H9 (cell line): ENCODE measurements at regions not wholly inside any gene's neighbourhood (a gene's known extent, or its start where the extent isn't known, plus 50 kb on each side); places are given as distances from the start of the nearest gene placed in this dataset.

Experiments used
- DNase-seq: peaks from one replicate; pipeline ENCODE4 v3.0.0-alpha.2; 2017
- H2AFZ ChIP-seq: one replicate; pipeline ENCODE4 v1.6.1; 2013; ENCODE audit warnings: mild to moderate bottlenecking, low read length, control low read depth, moderate library complexity
- H2AK5ac ChIP-seq: 2 replicates; pipeline ENCODE4 v1.6.1; 2013; ENCODE audit warnings: low read length, control low read depth, mixed read lengths; ENCODE audit not compliant: insufficient read length
- H2BK120ac ChIP-seq: one replicate; pipeline ENCODE4 v1.6.1; 2013; ENCODE audit warnings: low read depth, mild to moderate bottlenecking, low read length, control low read depth, inconsistent platforms; ENCODE audit not compliant: poor library complexity, severe bottlenecking
- H2BK12ac ChIP-seq: 2 replicates; pipeline ENCODE4 v1.6.1; 2013; ENCODE audit warnings: low read length, control low read depth, mixed read lengths, low read depth; ENCODE audit not compliant: insufficient read length
- H2BK15ac ChIP-seq: 2 replicates; pipeline ENCODE4 v1.6.1; 2013; ENCODE audit warnings: low read depth, low read length, control low read depth
- H2BK20ac ChIP-seq: one replicate; pipeline ENCODE4 v1.6.1; 2013; ENCODE audit warnings: low read depth, mild to moderate bottlenecking, low read length, control low read depth, inconsistent platforms; ENCODE audit not compliant: poor library complexity, severe bottlenecking
- H2BK5ac ChIP-seq: 2 replicates; pipeline ENCODE4 v1.6.1; 2013; ENCODE audit warnings: low read length, control low read depth, mixed read lengths; ENCODE audit not compliant: insufficient read length
- H3K14ac ChIP-seq: 2 replicates; pipeline ENCODE4 v1.6.1; 2013; ENCODE audit warnings: low read length, control low read depth; ENCODE audit not compliant: insufficient read depth
- H3K18ac ChIP-seq: 2 replicates; pipeline ENCODE4 v1.6.1; 2013; ENCODE audit warnings: low read depth, mild to moderate bottlenecking, mixed read lengths, low read length, control low read depth; ENCODE audit not compliant: insufficient read length
- H3K23ac ChIP-seq: 2 replicates; pipeline ENCODE4 v1.6.1; 2013; ENCODE audit warnings: low read length, control low read depth, mixed read lengths, low read depth; ENCODE audit not compliant: insufficient read length
- H3K23me2 ChIP-seq: 2 replicates; pipeline ENCODE4 v1.6.1; 2013; ENCODE audit warnings: low read depth, mild to moderate bottlenecking, mixed read lengths, low read length, control low read depth; ENCODE audit not compliant: insufficient read length, poor library complexity, severe bottlenecking
- H3K27ac ChIP-seq: 2 replicates; pipeline ENCODE4 v1.5.1; 2013; ENCODE audit warnings: low read length, control low read depth, mixed read lengths, low read depth; ENCODE audit not compliant: insufficient read length
- H3K27me3 ChIP-seq: 2 replicates; pipeline ENCODE4 v1.6.1; 2013; ENCODE audit warnings: low read length, control low read depth, inconsistent platforms; ENCODE audit not compliant: insufficient read depth
- H3K4ac ChIP-seq: 2 replicates; pipeline ENCODE4 v1.6.1; 2013; ENCODE audit warnings: low read depth, mild to moderate bottlenecking, control low read depth, inconsistent platforms, low read length, moderate library complexity
- H3K4me1 ChIP-seq: 2 replicates; pipeline ENCODE4 v1.6.1; 2013; ENCODE audit warnings: low read length, control low read depth, inconsistent platforms; ENCODE audit not compliant: insufficient read depth
- H3K4me2 ChIP-seq: 2 replicates; pipeline ENCODE4 v1.6.1; 2013; ENCODE audit warnings: low read length, control low read depth, mixed read lengths; ENCODE audit not compliant: insufficient read length, insufficient read depth
- H3K56ac ChIP-seq: 2 replicates; pipeline ENCODE4 v1.6.1; 2013; ENCODE audit warnings: low read depth, mild to moderate bottlenecking, mixed read lengths, low read length, control low read depth; ENCODE audit not compliant: insufficient read length
- H3K79me1 ChIP-seq: 2 replicates; pipeline ENCODE4 v1.6.1; 2013; ENCODE audit warnings: low read depth, mild to moderate bottlenecking, moderate library complexity, low read length, control low read depth, inconsistent platforms; ENCODE audit not compliant: insufficient read depth, poor library complexity, severe bottlenecking
- H3K79me2 ChIP-seq: 2 replicates; pipeline ENCODE4 v1.6.1; 2013; ENCODE audit warnings: low read length, control low read depth, inconsistent platforms; ENCODE audit not compliant: insufficient read depth
- H3K9ac ChIP-seq: 2 replicates; pipeline ENCODE4 v1.6.1; 2013; ENCODE audit warnings: low read length, control low read depth, mixed read lengths; ENCODE audit not compliant: insufficient read length; ENCODE audit errors: extremely low read depth
- H3K9me3 ChIP-seq: one replicate; pipeline ENCODE4 v1.6.1; 2013; ENCODE audit warnings: low read depth, low read length, inconsistent platforms; ENCODE audit not compliant: control insufficient read depth
- H3T11ph ChIP-seq: one replicate; pipeline ENCODE4 v1.6.1; 2013; ENCODE audit warnings: mild to moderate bottlenecking, low read length, control low read depth, inconsistent platforms
- H4K20me1 ChIP-seq: one replicate; pipeline ENCODE4 v1.6.1; 2013; ENCODE audit not compliant: control insufficient read depth, insufficient read length, insufficient read depth
- H4K5ac ChIP-seq: 2 replicates; pipeline ENCODE4 v1.6.1; 2013; ENCODE audit warnings: low read depth, mild to moderate bottlenecking, mixed read lengths, low read length, control low read depth; ENCODE audit not compliant: insufficient read length
- H4K8ac ChIP-seq: replicated peaks from 2 replicates; pipeline ENCODE4 v1.6.1; 2013; ENCODE audit warnings: low read length, control low read depth, mixed read lengths, low read depth; ENCODE audit not compliant: insufficient read length
- H4K91ac ChIP-seq: 2 replicates; pipeline ENCODE4 v1.6.1; 2013; ENCODE audit warnings: low read depth, mild to moderate bottlenecking, moderate library complexity, mixed read lengths, low read length, control low read depth; ENCODE audit not compliant: insufficient read length
- H3K27ac Mint-ChIP-seq, 3 experiments: 2 replicates in 2 of 3; 3 replicates in 1 of 3; pipeline ENCODE4 v1.8.0; 2020 to 2021; ENCODE audit warnings: mixed read lengths in 3 of 3, mild to moderate bottlenecking in 1 of 3, moderate library complexity in 1 of 3
- H3K27me3 Mint-ChIP-seq: 2 replicates; pipeline ENCODE4 v1.8.0; 2021; ENCODE audit warnings: low read depth, mild to moderate bottlenecking, moderate library complexity, mixed read lengths
- H3K36me3 Mint-ChIP-seq, 3 experiments: 2 replicates in 2 of 3; 3 replicates in 1 of 3; pipeline ENCODE4 v1.8.0; 2020 to 2021; ENCODE audit warnings: low read depth in 3 of 3, mixed read lengths in 3 of 3; ENCODE audit not compliant: insufficient read depth in 1 of 3
- H3K4me1 Mint-ChIP-seq, 2 experiments: 2 replicates each; pipeline ENCODE4 v1.8.0; 2020; ENCODE audit warnings: mixed read lengths in 2 of 2
- H3K4me3 Mint-ChIP-seq, 2 experiments: 2 replicates in 1 of 2; 3 replicates in 1 of 2; pipeline ENCODE4 v1.8.0; 2020 to 2021; ENCODE audit warnings: mild to moderate bottlenecking in 2 of 2, mixed read lengths in 2 of 2, moderate library complexity in 1 of 2
- H3K9me3 Mint-ChIP-seq, 2 experiments: 2 replicates in 1 of 2; 3 replicates in 1 of 2; pipeline ENCODE4 v1.8.0; 2020; ENCODE audit warnings: mild to moderate bottlenecking in 2 of 2, mixed read lengths in 2 of 2, moderate library complexity in 1 of 2
- WGBS: extraction: QIAGEN DNeasy Blood & Tissue Kit; methylation state at CpG from one replicate; pipeline ENCODE4 v1.1.7; 2013; ENCODE audit warnings: missing lambda C conversion rate, low lambda C conversion rate, mixed read lengths; ENCODE audit not compliant: insufficient read length; ENCODE audit errors: extremely low coverage; 5-methylcytosine and 5-hydroxymethylcytosine counted together
- TF ChIP-seq, protein P1 (sequence below): fragments of 200-600 bp; sonication (generic); conservative IDR thresholded peaks from 3 replicates; pipeline ENCODE4 v1.8.0; 2021; ENCODE audit warnings: antibody characterized with exemption, mild to moderate bottlenecking

DNA sequence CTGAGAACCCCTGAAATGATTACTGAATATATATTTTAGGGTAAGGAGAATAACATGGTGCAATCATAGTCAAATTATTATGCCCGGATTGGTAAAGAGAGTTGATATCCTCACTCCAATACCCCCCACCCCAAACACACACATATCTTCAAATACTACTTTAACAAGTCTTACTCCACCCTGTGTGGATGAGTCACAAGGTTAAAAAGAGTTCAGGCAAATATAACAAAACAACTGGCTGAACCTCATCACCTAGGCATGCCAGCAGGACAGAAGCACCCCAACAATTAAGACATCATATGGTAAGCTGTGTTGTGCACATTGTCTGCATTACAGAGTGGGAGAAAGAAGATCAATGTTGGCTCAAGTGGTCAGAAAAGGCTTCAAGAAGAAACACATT lies 857.4 kb downstream of the TDRD15 start:
- Mint-ChIP-seq H3K36me3 (peaks cover 3 to 31% (median 17%) of the 10 kb centered on the region in 3 experiments; a peak in 6 of 7 replicates), H3K9me3 (peaks cover 25 to 37% of the 10 kb centered on the region in 2 experiments), H3K4me3 (no peak overlapping the region), H3K27me3 (no peaks in the 10 kb centered on the region), H3K27ac (no peak overlapping the region), H3K4me1 (no peaks in the 10 kb centered on the region)
- H3K23me2 ChIP-seq = no peaks in the 10 kb centered on the region
- no peak for DNase-seq
- H4K91ac ChIP-seq = no peak overlapping the region
- no peak overlapping the region for H3K18ac ChIP-seq
- no peak overlapping the region for H3K4ac ChIP-seq
- H3K79me2 ChIP-seq = no peaks in the 10 kb centered on the region
- H3K9me3 ChIP-seq = no peaks in the 10 kb centered on the region
- TF ChIP-seq, protein P1, sequence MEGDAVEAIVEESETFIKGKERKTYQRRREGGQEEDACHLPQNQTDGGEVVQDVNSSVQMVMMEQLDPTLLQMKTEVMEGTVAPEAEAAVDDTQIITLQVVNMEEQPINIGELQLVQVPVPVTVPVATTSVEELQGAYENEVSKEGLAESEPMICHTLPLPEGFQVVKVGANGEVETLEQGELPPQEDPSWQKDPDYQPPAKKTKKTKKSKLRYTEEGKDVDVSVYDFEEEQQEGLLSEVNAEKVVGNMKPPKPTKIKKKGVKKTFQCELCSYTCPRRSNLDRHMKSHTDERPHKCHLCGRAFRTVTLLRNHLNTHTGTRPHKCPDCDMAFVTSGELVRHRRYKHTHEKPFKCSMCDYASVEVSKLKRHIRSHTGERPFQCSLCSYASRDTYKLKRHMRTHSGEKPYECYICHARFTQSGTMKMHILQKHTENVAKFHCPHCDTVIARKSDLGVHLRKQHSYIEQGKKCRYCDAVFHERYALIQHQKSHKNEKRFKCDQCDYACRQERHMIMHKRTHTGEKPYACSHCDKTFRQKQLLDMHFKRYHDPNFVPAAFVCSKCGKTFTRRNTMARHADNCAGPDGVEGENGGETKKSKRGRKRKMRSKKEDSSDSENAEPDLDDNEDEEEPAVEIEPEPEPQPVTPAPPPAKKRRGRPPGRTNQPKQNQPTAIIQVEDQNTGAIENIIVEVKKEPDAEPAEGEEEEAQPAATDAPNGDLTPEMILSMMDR = no peak
- WGBS = no CpG with 5 or more reads among the region's 1 CpG
- no peak overlapping the region for H3K27ac ChIP-seq
- H4K20me1 ChIP-seq = no peaks in the 10 kb centered on the region
- H3T11ph ChIP-seq = no peak overlapping the region
- no peak overlapping the region for H2BK20ac ChIP-seq
- no peaks in the 10 kb centered on the region for H3K79me1 ChIP-seq
- H2BK5ac ChIP-seq = no peak overlapping the region
- no peaks in the 10 kb centered on the region for H3K4me1 ChIP-seq
- H3K56ac ChIP-seq = no peak overlapping the region
- no peak overlapping the region for H3K9ac ChIP-seq
- H3K14ac ChIP-seq = no peak overlapping the region
- H2BK12ac ChIP-seq = no peak overlapping the region
- H2AFZ ChIP-seq = no peak overlapping the region
- no peak overlapping the region for H2BK15ac ChIP-seq
- H3K23ac ChIP-seq = no peak overlapping the region
- no peak overlapping the region for H4K5ac ChIP-seq
- no peaks in the 10 kb centered on the region for H3K27me3 ChIP-seq
- H2BK120ac ChIP-seq = no peak overlapping the region
- no peak overlapping the region for H2AK5ac ChIP-seq
- no peak overlapping the region for H3K4me2 ChIP-seq
- no peak overlapping the region for H4K8ac ChIP-seq
